Activated CD4-positive, alpha-beta T cell treated with anti-CD3 and anti-CD28 coated beads for 48 hours (primary cell): ENCODE measurements at regions not wholly inside any gene's neighbourhood (a gene's known extent, or its start where the extent isn't known, plus 50 kb on each side); places are given as distances from the start of the nearest gene placed in this dataset.

Source experiments
- DNase-seq: peaks from one replicate; pipeline ENCODE4 v3.0.0-alpha.2; 2020

GRCh38 chr6:43879722-43880121, 109.7 kb downstream of the VEGFA start:
- no peak for DNase-seq

GRCh38 chr6:43878823-43879495, 108.9 kb downstream of the VEGFA start:
- DNase-seq: no peak

GRCh38 chr6:43878127-43878634, 108.2 kb downstream of the VEGFA start:
- DNase-seq: no peak

GRCh38 chr6:43877463-43878126, 107.6 kb downstream of the VEGFA start:
- DNase-seq: no peak

GRCh38 chr6:43877036-43877435, 107.0 kb downstream of the VEGFA start:
- DNase-seq: no peak

GRCh38 chr6:43876602-43877001, 106.6 kb downstream of the VEGFA start:
- DNase-seq: no peak

GRCh38 chr6:43875849-43876572, 106.0 kb downstream of the VEGFA start:
- no peak for DNase-seq

GRCh38 chr6:43874814-43875590, 105.0 kb downstream of the VEGFA start:
- no peak for DNase-seq

- no peak for DNase-seq
These were observed 104.0 kb downstream of the VEGFA start for GRCh38 chr6:43873806-43874714.

GRCh38 chr6:43871933-43872332, 101.9 kb downstream of the VEGFA start:
- DNase-seq: no peak

GRCh38 chr6:43871284-43871683, 101.3 kb downstream of the VEGFA start:
- DNase-seq: no peak

- DNase-seq: no peak
These were observed 100.7 kb downstream of the VEGFA start for GRCh38 chr6:43870660-43871061.

- no peak for DNase-seq
These were observed 100.0 kb downstream of the VEGFA start for GRCh38 chr6:43869792-43870659.

- DNase-seq: no peak
These were observed 99.2 kb downstream of the VEGFA start for GRCh38 chr6:43869079-43869710.

GRCh38 chr6:43868467-43868866, 98.5 kb downstream of the VEGFA start:
- DNase-seq: no peak

- no peak for DNase-seq
These were observed 98.0 kb downstream of the VEGFA start for GRCh38 chr6:43867996-43868395.

GRCh38 chr6:43867246-43867645, 97.2 kb downstream of the VEGFA start:
- DNase-seq: no peak

GRCh38 chr6:43865932-43866645, 96.1 kb downstream of the VEGFA start:
- DNase-seq: no peak

GRCh38 chr6:43865086-43865485, 95.1 kb downstream of the VEGFA start:
- no peak for DNase-seq

- no peak for DNase-seq
These were observed 92.9 kb downstream of the VEGFA start for GRCh38 chr6:43862925-43863324.
